K562 (cell line): ENCODE measurements at regions not wholly inside any gene's neighbourhood (a gene's known extent, or its start where the extent isn't known, plus 50 kb on each side); places are given as distances from the start of the nearest gene placed in this dataset.

Source experiments
- ATAC-seq: fragments of 200-7000 bp; cut with Tn5 transposase; 3 replicates; pipeline ENCODE4 v1.9.1; 2020; ENCODE audit warnings: moderate library complexity
- BruUV-seq: library from RNA; stranded (reverse); fragments of 400-500 nt; replicated peaks from 2 replicates; lab custom pipeline; 2021; lab: Mats Ljungman, UMichigan
- CTCF ChIA-PET: fragments of 300-600 bp; formaldehyde crosslinking; extraction: SDS; loops from one replicate; lab custom pipeline; 2021; ENCODE audit warnings: low intra/inter-chr PET ratio; lab: Yijun Ruan, JAX
- POLR2A ChIA-PET: fragments of 300-600, 350-650 bp; sonication (Branson Sonifier 250); formaldehyde crosslinking; extraction: SDS; loops from one replicate; lab custom pipeline; 2021; ENCODE audit warnings: antibody characterized with exemption, inconsistent platforms; lab: Yijun Ruan, JAX
- DNase-seq, 4 experiments: peaks; one replicate each; pipeline versions ENCODE4 v3.0.0 to v3.0.0-alpha.2; 2011 to 2018; ENCODE audit warnings: low spot score in 3 of 4, mixed read lengths in 3 of 4; ENCODE audit errors: extremely low read depth in 1 of 4
- FAIRE-seq: peaks from 2 replicates; lab custom pipeline; 2011; peaks lifted over from hg19 to GRCh38; lab: Jason Lieb, UNC
- H2AFZ ChIP-seq: 2 replicates; pipeline ENCODE4 v1.6.0; 2011; ENCODE audit warnings: low read depth, low read length, control low read depth, inconsistent platforms
- H3K27ac ChIP-seq: fragments of 200-600 bp; 3 replicates; pipeline ENCODE4 v1.8.0; 2011; ENCODE audit warnings: low read depth, mild to moderate bottlenecking, control low read depth, inconsistent platforms, low read length, moderate library complexity, mixed read lengths; ENCODE audit errors: extremely low read depth
- H3K27me3 ChIP-seq, 2 experiments: fragments of 300-600 bp in 1 of 2; 2 replicates in 1 of 2; 3 replicates in 1 of 2; pipeline versions ENCODE4 v1.6.0 to v1.8.0; 2011; ENCODE audit warnings: inconsistent platforms in 2 of 2, low read length in 2 of 2, mild to moderate bottlenecking in 1 of 2, mixed read lengths in 1 of 2, moderate library complexity in 1 of 2; ENCODE audit not compliant: control insufficient read depth in 2 of 2, insufficient read depth in 2 of 2
- H3K36me3 ChIP-seq: fragments of 300-600 bp; 3 replicates; pipeline ENCODE4 v1.8.0; 2011; ENCODE audit warnings: mild to moderate bottlenecking, low read length, inconsistent platforms; ENCODE audit not compliant: control insufficient read depth, insufficient read depth
- H3K4me1 ChIP-seq, 2 experiments: fragments of 200-600 bp in 1 of 2; replicated peaks in 1 of 2; 2 replicates in 1 of 2; 3 replicates in 1 of 2; pipeline versions ENCODE4 v1.5.1 to v1.8.0; 2011; ENCODE audit warnings: inconsistent platforms in 2 of 2, low read length in 2 of 2, mild to moderate bottlenecking in 1 of 2, mixed read lengths in 1 of 2, moderate library complexity in 1 of 2; ENCODE audit not compliant: control insufficient read depth in 2 of 2, insufficient read depth in 2 of 2
- H3K4me2 ChIP-seq: 2 replicates; pipeline ENCODE4 v1.6.1; 2011; ENCODE audit warnings: low read length, control low read depth, inconsistent platforms, mixed read lengths; ENCODE audit not compliant: insufficient read depth
- H3K4me3 ChIP-seq: fragments of 200-600 bp; sonication (generic), shearing (Covaris generic); 2 replicates; pipeline ENCODE4 v1.5.1; 2016; ENCODE audit warnings: control low read depth, inconsistent platforms
- H3K79me2 ChIP-seq: fragments of 200-600 bp; 3 replicates; pipeline ENCODE4 v1.8.0; 2011; ENCODE audit warnings: low read length, inconsistent platforms; ENCODE audit not compliant: control insufficient read depth, insufficient read depth
- H3K9ac ChIP-seq, 2 experiments: 2 replicates each; pipeline versions ENCODE4 v1.6.0 to v1.6.1; 2011; ENCODE audit warnings: low read depth in 2 of 2, low read length in 2 of 2, control low read depth in 1 of 2, inconsistent platforms in 1 of 2, mild to moderate bottlenecking in 1 of 2, mixed read lengths in 1 of 2; ENCODE audit not compliant: insufficient read depth in 1 of 2
- H3K9me1 ChIP-seq: one replicate; pipeline ENCODE4 v1.6.0; 2011; ENCODE audit warnings: inconsistent platforms, mild to moderate bottlenecking, low read length, moderate library complexity; ENCODE audit not compliant: control insufficient read depth, insufficient read depth
- H3K9me3 ChIP-seq: replicated peaks from 2 replicates; pipeline ENCODE4 v1.5.1; 2011; ENCODE audit warnings: low read depth, low read length, inconsistent platforms; ENCODE audit not compliant: control insufficient read depth, insufficient read depth
- H4K20me1 ChIP-seq: replicated peaks from 2 replicates; pipeline ENCODE4 v1.6.1; 2011; ENCODE audit warnings: low read length, inconsistent platforms, mixed read lengths; ENCODE audit not compliant: control insufficient read depth, insufficient read depth
- AFF4 ChIP-seq: sonication (generic); formaldehyde crosslinking; IDR thresholded peaks from 2 replicates; pipeline ENCODE4 v1.8.0; 2023; ENCODE audit warnings: mild to moderate bottlenecking, missing genetic modification reagents
- ATF1 ChIP-seq, 2 experiments: fragments of 450-650 bp in 1 of 2; IDR thresholded peaks; 2 replicates each; pipeline ENCODE4 v1.6.1; 2016; ENCODE audit warnings: missing compliant biosample characterization in 1 of 2, missing genetic modification characterization in 1 of 2
- BCOR ChIP-seq: fragments of 450-650 bp; IDR thresholded peaks from 2 replicates; pipeline ENCODE4 v1.6.1; 2016
- BRD9 ChIP-seq: fragments of 450-650 bp; IDR thresholded peaks from 2 replicates; pipeline ENCODE4 v1.6.1; 2018; ENCODE audit warnings: low read depth; ENCODE audit not compliant: partially characterized antibody
- DNMT1 ChIP-seq: fragments of 450-650 bp; IDR thresholded peaks from 2 replicates; pipeline ENCODE4 v1.6.1; 2016; ENCODE audit warnings: antibody characterized with exemption, mild to moderate bottlenecking
- NFXL1 ChIP-seq: fragments of 450-650 bp; formaldehyde crosslinking; IDR thresholded peaks from 2 replicates; pipeline ENCODE4 v1.4.0; 2021; ENCODE audit warnings: mild to moderate bottlenecking
- NR1H2 ChIP-seq: sonication (generic); formaldehyde crosslinking; IDR thresholded peaks from 2 replicates; pipeline ENCODE4 v1.4.0; 2020; ENCODE audit warnings: mild to moderate bottlenecking, missing genetic modification reagents
- POLR2B ChIP-seq: fragments of 450-650 bp; IDR thresholded peaks from 2 replicates; pipeline ENCODE4 v1.6.1; 2018; ENCODE audit warnings: low read depth; ENCODE audit not compliant: partially characterized antibody
- RFX1 ChIP-seq: fragments of 450-650 bp; IDR thresholded peaks from 2 replicates; pipeline ENCODE4 v1.6.1; 2016; ENCODE audit warnings: mild to moderate bottlenecking, moderate library complexity
- SOX6 ChIP-seq: fragments of 450-650 bp; IDR thresholded peaks from 2 replicates; pipeline ENCODE4 v1.6.1; 2014; ENCODE audit warnings: mild to moderate bottlenecking
- TEAD2 ChIP-seq: fragments of 450-650 bp; IDR thresholded peaks from 2 replicates; pipeline ENCODE4 v1.6.1; 2016; ENCODE audit warnings: missing genetic modification characterization, control low read depth, missing compliant biosample characterization
- ZEB2 ChIP-seq: fragments of 450-650 bp; IDR thresholded peaks from 2 replicates; pipeline ENCODE4 v1.6.1; 2016
- ZNF143 ChIP-seq: sonication (generic); formaldehyde crosslinking; IDR thresholded peaks from 2 replicates; pipeline ENCODE4 v1.9.0; 2022; ENCODE audit warnings: mild to moderate bottlenecking, missing genetic modification reagents
- ZNF174 ChIP-seq: fragments of 250-450 bp; sonication (Bioruptor Pico); IDR thresholded peaks from 2 replicates; pipeline ENCODE4 v1.4.0; 2020; ENCODE audit warnings: mild to moderate bottlenecking
- ZNF217 ChIP-seq: sonication (generic); formaldehyde crosslinking; IDR thresholded peaks from 2 replicates; pipeline ENCODE4 v1.8.0; 2022; ENCODE audit warnings: mild to moderate bottlenecking, missing genetic modification reagents
- ZNF253 ChIP-seq: fragments of 250-450 bp; sonication (Bioruptor Pico); conservative IDR thresholded peaks from 2 replicates; pipeline ENCODE4 v1.6.1; 2021; ENCODE audit warnings: mild to moderate bottlenecking
- ZNF644 ChIP-seq: fragments of 200-800 bp; sonication (Bioruptor generic); IDR thresholded peaks from 2 replicates; pipeline ENCODE4 v1.6.1; 2016; ENCODE audit warnings: low read depth, missing genetic modification characterization, missing compliant biosample characterization
- WGBS: fragments of 100-300 bp; shearing (Covaris generic); methylation state at CpG from one replicate; pipeline ENCODE4 v1.1.6; 2016; ENCODE audit warnings: low coverage, mixed read lengths; ENCODE audit not compliant: insufficient coverage; ENCODE audit errors: missing lambda C conversion rate; 5-methylcytosine and 5-hydroxymethylcytosine counted together
- in situ Hi-C: fragments of 300-500 bp; cut with MboI; formaldehyde crosslinking; loops from 4 replicates; pipeline ENCODE4 v1.15.0; 2018; ENCODE audit warnings: inconsistent platforms, mixed read lengths
- intact Hi-C: fragments of 100-400 bp; cut with micrococcal nuclease; formaldehyde crosslinking; loops from 2 replicates; pipeline ENCODE4 v1.14.2; 2022
- TF ChIP-seq, protein P1 (sequence below): sonication (generic); formaldehyde crosslinking; IDR thresholded peaks from 2 replicates; pipeline ENCODE4 v1.8.1; 2023; ENCODE audit warnings: mild to moderate bottlenecking, missing genetic modification reagents

GRCh38 chr5:152306386-152306785, 98.7 kb downstream of the NMUR2 start:
- in situ Hi-C loops: no loop called here
- TF ChIP-seq ATF1 (CRISPR knock-in tag; IDR thresholded peaks at IDR 0.05) (no peak), ATF1 (tag; IDR thresholded peaks at IDR 0.05) (no peak), RFX1 (no peak), ZNF217 (CRISPR knock-in tag) (no peak), SOX6 (no peak), ZEB2 (no peak), TEAD2 (no peak), ZNF143 (CRISPR knock-in tag) (no peak), NFXL1 (CRISPR knock-in tag) (no peak), POLR2B (no peak), ZNF253 (no peak), BCOR (no peak), DNMT1 (no peak), NR1H2 (CRISPR knock-in tag) (no peak), ZNF174 (CRISPR knock-in tag) (no peak), BRD9 (no peak), AFF4 (no peak), ZNF644 (no peak)
- TF ChIP-seq, protein P1, sequence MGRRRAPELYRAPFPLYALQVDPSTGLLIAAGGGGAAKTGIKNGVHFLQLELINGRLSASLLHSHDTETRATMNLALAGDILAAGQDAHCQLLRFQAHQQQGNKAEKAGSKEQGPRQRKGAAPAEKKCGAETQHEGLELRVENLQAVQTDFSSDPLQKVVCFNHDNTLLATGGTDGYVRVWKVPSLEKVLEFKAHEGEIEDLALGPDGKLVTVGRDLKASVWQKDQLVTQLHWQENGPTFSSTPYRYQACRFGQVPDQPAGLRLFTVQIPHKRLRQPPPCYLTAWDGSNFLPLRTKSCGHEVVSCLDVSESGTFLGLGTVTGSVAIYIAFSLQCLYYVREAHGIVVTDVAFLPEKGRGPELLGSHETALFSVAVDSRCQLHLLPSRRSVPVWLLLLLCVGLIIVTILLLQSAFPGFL (CRISPR knock-in tag): no peak
- no peaks in the 10 kb centered on the region for H4K20me1 ChIP-seq
- H3K9ac ChIP-seq: no peak overlapping the region
- H3K9me3 ChIP-seq: no peaks in the 10 kb centered on the region
- no peaks in the 10 kb centered on the region for H3K27me3 ChIP-seq
- H3K4me1 ChIP-seq: no peaks in the 10 kb centered on the region
- ChIA-PET CTCF (no interaction called here), POLR2A (no interaction called here)
- no peak overlapping the region for H3K4me2 ChIP-seq
- H3K79me2 ChIP-seq: no peaks in the 10 kb centered on the region
- no peak overlapping the region for H2AFZ ChIP-seq
- no peaks in the 10 kb centered on the region for H3K36me3 ChIP-seq
- H3K4me3 ChIP-seq: no peak overlapping the region
- DNase-seq (no peak), ATAC-seq (no peak), FAIRE-seq (no peak)
- H3K27ac ChIP-seq: no peak overlapping the region
- no peaks in the 10 kb centered on the region for H3K9me1 ChIP-seq
- no TSS peak for BruUV-seq
- 9% methylated on average over 2 of the region's 2 CpGs for WGBS
- intact Hi-C loops: no loop called here
